GM13976 (cell line): ENCODE measurements at regions not wholly inside any gene's neighbourhood (a gene's known extent, or its start where the extent isn't known, plus 50 kb on each side); places are given as distances from the start of the nearest gene placed in this dataset.
"Not testable (repeated sequence)": the region's sequence is repeated elsewhere in the genome, so short reads cannot be mapped to it uniquely, and the experiment has no call there.

Experiments
- DNase-seq: peaks from one replicate; pipeline ENCODE4 v3.0.0; 2012; ENCODE audit warnings: low spot score
- CTCF ChIP-seq: IDR thresholded peaks from 2 replicates; pipeline ENCODE4 v1.5.1; 2012; ENCODE audit warnings: borderline replicate concordance, mild to moderate bottlenecking; ENCODE audit not compliant: insufficient read depth; ENCODE audit errors: extremely low read depth, missing control alignments, control extremely low read depth
- in situ Hi-C: fragments of 300-500 bp; cut with MboI; formaldehyde crosslinking; loops from one replicate; pipeline ENCODE4 v1.12.0; 2022; ENCODE audit warnings: low sequenced_read_pairs, mixed read lengths, inconsistent platforms; ENCODE audit not compliant: unreplicated experiment

GRCh38 chr9:63912451-63912850 lies 1372.6 kb downstream of the FOXD4L5 start:
- DNase-seq, in situ Hi-C loops: not testable (repeated sequence)

DNA sequence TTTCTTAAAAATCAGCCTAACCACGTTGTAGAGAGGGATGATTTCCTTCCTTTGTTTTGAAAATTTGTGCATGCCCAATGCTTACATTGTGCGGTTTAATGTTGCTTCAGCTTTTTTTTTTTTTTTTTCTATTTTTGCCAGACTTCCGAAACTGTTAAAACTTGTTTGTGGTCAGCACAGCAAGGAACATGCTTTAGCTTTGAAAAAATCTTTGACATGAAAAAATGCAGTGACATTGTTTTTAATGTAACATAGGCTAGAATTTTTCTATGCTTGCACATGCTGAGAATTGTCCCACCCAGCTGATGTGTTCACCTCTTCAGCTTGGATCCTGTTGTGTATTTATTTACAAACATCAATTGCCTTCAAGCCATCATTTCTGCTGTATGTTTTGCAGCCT lies 1375.9 kb downstream of the FOXD4L5 start:
- DNase-seq, in situ Hi-C loops: not testable (repeated sequence)

DNA sequence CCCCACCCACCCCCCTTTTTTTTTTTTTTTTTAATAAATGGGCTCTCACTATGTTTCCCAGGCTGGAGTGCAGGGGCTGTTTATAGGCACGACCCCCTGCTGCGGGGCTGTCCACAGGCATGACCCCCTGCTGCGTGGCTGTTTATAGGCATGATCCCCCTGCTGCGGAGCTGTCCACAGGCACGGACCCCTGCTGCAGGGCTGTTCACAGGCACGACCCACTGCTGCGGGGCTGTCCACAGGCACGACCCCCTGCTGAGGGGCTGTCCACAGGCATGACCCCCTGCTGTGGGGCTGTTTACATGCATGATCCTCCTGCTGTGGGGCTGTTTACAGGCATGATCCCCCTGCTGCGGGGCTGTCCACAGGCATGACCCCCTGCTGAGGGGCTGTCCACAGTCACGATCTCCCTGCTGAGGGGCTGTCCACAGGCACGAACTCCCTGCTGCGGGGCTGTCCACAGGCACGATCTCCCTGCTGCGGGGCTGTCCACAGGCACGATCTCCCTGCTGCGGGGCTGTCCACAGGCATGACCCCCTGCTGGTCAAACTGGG lies 1385.3 kb downstream of the FOXD4L5 start:
- in situ Hi-C loops = not testable (repeated sequence)
- DNase-seq = peak; percentile 2

GRCh38 chr9:63881386-63881785 lies 1403.6 kb downstream of the FOXD4L5 start:
- in situ Hi-C loops, DNase-seq: not testable (repeated sequence)

DNA sequence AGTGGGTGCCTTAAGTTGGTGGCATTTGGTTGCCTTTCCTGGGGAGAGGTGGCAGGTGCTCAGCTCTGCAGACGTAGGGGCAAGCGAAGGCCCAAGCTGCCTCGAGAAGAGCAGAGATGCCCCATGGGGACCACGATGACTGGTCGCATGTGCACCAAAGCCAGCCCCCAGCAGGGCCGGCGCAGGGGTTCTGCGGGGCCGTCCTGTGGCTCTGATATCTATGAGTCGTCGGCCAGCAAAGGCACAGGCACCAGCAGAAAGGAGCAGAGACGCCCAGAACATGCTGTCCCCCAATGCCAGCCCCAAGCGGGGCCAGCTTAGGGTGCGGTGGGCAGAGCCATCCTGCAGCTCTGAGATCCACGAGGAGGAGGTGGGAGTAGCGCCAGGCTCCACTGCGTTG lies 1408.6 kb downstream of the FOXD4L5 start:
- DNase-seq, in situ Hi-C loops: not testable (repeated sequence)

DNA sequence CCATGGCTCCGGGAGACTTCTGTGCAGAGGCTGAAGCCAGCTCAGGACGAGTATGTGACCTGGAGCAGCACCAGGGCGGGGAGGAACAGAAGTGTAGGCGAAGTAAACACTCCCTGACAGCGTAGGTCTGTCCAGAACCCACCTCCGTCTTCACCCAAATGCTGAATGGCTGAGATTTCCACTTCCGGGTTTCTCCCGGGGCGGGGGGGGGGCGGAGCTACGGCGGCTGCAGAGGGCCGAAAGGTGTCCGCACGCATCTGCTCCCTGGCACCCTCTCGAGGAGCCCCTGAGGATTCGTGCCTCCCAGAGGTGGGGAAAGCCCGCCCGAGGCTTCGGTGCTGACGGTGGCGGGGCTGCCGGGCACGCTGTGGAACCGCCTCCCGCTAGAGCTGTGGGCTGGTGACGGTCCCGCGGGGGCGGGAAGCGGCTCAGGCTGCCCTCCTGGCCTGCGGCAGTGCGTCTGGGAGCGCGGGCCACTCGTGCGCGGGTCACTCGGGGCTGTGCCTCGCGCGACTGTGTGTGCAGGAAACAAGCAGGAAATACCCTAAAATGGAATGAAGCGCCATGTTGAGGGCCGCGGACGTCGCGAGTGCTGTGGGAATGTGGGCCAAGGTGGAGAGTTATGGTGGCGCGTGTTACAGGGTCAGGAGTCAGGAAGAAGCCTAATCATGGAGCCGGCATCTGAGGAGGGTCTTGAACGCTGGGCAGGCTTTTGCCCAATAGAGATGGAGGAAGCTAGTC lies 1425.4 kb downstream of the FOXD4L5 start:
- in situ Hi-C loops = no loop called here
- TF ChIP-seq CTCF = no peak
- DNase-seq = peak; percentile 32

GRCh38 chr9:63859090-63859474 lies 1425.9 kb downstream of the FOXD4L5 start:
- DNase-seq, in situ Hi-C loops: not testable (repeated sequence)

DNA sequence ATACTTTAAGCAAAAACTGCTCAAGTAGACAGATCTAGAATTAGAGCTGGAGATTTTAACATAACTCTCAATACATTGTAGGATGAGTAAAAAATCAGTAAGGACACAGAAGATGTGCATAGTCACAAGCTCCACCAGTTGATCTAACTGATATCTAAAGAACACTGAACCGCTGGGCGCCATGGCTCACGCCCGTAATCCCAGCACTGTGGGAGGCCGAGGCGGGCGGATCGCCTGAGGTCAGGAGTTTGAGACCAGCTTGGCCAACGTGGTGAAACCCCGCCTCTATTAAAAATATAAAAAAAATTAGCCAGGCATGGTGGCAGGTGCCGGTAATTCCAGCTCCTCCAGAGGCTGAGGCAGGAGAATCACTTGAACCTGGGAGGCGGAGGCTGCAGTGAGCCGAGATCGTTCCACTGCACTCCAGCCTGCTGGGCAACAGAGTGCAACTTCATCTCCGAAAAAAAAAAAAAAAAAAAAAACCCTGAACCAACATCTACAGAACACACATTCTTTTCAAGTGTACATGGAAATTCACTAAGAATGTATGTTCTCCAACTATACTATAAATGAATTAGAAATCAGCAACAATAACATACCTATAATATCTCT lies 1431.8 kb downstream of the FOXD4L5 start:
- in situ Hi-C loops = not testable (repeated sequence)

GRCh38 chr9:63824804-63825203 lies 1460.2 kb downstream of the FOXD4L5 start:
- in situ Hi-C loops, DNase-seq: not testable (repeated sequence)

More for the DNA sequence above, 1431.8 kb downstream of the FOXD4L5 start:
- DNase-seq = not testable (repeated sequence)

DNA sequence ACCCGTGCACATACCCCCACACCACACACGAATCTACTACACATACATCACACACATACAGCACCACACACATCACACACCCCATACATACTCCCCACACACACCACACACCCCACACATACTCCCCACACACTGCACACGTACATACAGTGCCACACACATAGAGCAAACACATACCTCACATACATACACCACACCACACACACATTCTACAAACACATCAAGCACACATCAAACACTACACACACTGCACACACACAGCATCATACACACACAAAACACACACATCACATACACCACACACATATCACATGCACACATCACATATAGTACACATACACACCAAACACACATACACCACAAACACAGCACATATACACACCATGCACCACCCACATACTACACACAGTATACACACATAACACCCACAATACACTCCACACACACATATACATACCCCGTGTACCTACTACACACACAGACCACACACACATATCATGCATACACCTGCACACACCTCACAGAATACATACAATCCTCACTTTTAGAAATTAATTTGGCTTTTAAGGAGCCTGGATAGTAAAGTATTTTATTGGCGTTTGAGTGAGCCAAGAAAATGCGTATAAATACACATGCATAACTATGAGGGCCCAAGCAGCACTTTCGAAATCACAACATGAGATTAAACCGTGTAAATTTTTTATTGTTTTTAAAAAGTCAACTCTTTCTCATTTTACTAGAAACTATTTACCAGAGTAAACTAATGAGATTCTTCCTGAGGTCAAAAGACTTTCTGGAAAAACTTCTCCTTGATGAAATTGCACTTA lies 1461.4 kb downstream of the FOXD4L5 start:
- in situ Hi-C loops = not testable (repeated sequence)
- DNase-seq = peak; percentile 22

GRCh38 chr9:63822615-63823374 lies 1462.2 kb downstream of the FOXD4L5 start:
- peak; percentile 1 for DNase-seq
- in situ Hi-C loops = not testable (repeated sequence)

DNA sequence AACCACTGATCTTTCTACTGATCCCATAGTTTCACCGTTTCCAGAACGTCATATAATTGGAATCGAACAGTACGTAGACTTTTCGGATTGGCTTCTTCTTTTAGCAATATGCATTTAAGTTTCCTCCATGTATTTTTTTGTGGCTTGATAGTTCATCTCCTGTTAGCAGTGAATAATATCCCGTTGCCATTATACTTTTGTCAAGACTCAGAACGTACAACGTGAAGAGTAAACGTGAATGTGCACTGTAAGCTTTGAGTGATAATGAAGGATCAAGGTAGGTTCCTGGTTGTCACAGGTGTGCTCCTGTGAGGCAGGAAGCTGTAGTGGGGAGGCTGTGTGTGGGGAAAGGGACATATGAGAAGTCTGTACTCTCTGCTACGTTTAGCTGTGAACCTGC lies 1463.7 kb downstream of the FOXD4L5 start:
- in situ Hi-C loops = not testable (repeated sequence)

DNA sequence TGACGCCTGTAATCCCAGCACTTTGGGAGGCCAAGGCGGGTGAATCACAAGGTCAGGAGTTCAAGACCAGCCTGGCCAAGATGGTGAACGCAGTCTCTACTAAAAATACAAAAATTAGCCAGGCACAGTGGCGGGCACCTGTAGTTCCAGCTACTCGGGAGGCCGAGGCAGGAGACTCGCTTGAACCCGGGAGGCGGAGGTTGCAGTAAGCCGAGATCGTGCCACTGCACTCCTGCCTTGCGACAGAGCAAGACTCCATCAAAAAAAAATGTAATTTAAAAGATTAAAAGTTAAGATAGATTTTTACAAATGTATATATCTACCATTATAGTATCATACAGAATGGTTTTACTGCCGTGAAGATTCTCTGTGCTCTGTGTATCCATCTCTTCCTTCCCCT lies 1464.1 kb downstream of the FOXD4L5 start:
- DNase-seq, in situ Hi-C loops: not testable (repeated sequence)

More for the DNA sequence above, 1463.7 kb downstream of the FOXD4L5 start:
- not testable (repeated sequence) for DNase-seq

DNA sequence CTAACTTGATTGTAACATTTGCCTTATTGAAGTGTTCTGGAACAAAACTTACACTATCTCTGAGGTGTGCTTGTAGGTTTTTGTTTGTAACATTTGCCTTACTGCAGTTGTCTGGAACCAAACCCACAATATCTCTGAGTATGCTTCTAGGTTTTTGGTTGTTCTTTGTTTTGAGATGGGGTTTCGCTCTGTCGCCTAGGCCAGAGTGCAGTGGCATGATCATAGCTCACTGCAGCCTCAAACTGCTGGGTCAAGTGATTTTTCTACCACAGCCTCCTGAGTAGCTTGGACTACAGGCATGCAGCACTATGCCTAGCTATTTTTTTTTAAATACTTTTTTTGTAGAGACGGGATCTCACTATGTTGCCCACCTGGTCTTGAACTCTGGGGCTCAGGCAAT lies 1464.6 kb downstream of the FOXD4L5 start:
- peak; percentile 4 for DNase-seq

More for the DNA sequence above, 1464.6 kb downstream of the FOXD4L5 start:
- in situ Hi-C loops = not testable (repeated sequence)
